Tibial nerve (tissue), 3 donors: ENCODE measurements at regions not wholly inside any gene's neighbourhood (a gene's known extent, or its start where the extent isn't known, plus 50 kb on each side); places are given as distances from the start of the nearest gene placed in this dataset.

Experiments
- POLR2A ChIP-seq, 2 donors: fragments of 450-650 bp; IDR thresholded peaks; one replicate each; pipeline ENCODE4 v1.6.1; 2017; ENCODE audit warnings: antibody characterized with exemption in 2 of 2, mild to moderate bottlenecking in 2 of 2, moderate library complexity in 2 of 2
- TF ChIP-seq, protein P1 (sequence below), 5 experiments: fragments of 200-600 bp in 3 of 5; fragments of 450-650 bp in 2 of 5; sonication (generic) in 3 of 5; IDR thresholded peaks; one replicate each; pipeline ENCODE4 v1.5.1; 2016 to 2019; ENCODE audit warnings: antibody characterized with exemption in 5 of 5, mild to moderate bottlenecking in 3 of 5, moderate library complexity in 2 of 5

DNA sequence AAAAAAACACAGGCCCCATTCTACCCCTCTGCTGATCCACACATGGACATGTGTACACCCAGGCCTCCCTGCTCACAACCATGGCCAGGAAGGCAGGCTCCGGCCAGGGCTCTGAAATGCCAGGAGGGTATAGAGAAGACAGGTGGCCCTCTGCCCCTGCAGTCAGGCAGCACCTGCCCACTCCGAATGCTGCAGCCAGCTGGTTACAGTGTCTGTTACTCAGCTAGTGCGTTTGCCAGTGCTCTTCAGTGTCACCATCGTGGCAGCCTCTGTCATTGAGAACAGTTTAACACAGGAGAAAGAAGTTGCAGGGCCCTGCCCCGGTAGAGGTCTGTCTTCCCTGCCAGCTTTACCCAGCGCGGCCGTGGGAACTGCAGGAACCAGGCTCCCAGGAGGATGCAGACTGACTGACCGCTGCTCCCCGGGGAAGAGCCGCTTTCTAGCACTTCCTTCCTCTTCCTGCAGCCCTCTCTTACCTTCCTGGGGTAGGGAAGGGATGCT, 128.8 kb upstream of the FAM20C start:
- TF ChIP-seq POLR2A (IDR thresholded peaks at IDR 0.05) = no peak
- TF ChIP-seq, protein P1, sequence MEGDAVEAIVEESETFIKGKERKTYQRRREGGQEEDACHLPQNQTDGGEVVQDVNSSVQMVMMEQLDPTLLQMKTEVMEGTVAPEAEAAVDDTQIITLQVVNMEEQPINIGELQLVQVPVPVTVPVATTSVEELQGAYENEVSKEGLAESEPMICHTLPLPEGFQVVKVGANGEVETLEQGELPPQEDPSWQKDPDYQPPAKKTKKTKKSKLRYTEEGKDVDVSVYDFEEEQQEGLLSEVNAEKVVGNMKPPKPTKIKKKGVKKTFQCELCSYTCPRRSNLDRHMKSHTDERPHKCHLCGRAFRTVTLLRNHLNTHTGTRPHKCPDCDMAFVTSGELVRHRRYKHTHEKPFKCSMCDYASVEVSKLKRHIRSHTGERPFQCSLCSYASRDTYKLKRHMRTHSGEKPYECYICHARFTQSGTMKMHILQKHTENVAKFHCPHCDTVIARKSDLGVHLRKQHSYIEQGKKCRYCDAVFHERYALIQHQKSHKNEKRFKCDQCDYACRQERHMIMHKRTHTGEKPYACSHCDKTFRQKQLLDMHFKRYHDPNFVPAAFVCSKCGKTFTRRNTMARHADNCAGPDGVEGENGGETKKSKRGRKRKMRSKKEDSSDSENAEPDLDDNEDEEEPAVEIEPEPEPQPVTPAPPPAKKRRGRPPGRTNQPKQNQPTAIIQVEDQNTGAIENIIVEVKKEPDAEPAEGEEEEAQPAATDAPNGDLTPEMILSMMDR (IDR thresholded peaks at IDR 0.05) = no peak
